ENCODE measurements at regions not wholly inside any gene's neighbourhood (a gene's known extent, or its start where the extent isn't known, plus 50 kb on each side); places are given as distances from the start of the nearest gene placed in this dataset.
"Not testable (repeated sequence)": the region's sequence is repeated elsewhere in the genome, so short reads cannot be mapped to it uniquely, and the experiment has no call there.

- not testable (repeated sequence) for H3K9me3 Mint-ChIP-seq; H3K27ac Mint-ChIP-seq; H4K20me1 ChIP-seq (replicated peaks; ENCODE audit: insufficient read depth); H3F3A ChIP-seq (replicated peaks; ENCODE audit: low read depth); H3K4me3 Mint-ChIP-seq; H3K4me1 Mint-ChIP-seq; H3K27ac ChIP-seq (ENCODE audit: low read depth); H2AFZ ChIP-seq; H3K9me2 ChIP-seq (ENCODE audit: insufficient read depth); H3K27me3 Mint-ChIP-seq (ENCODE audit: insufficient read depth, low read depth, poor library complexity); H3K36me3 ChIP-seq (ENCODE audit: insufficient read depth); H3K4me3 ChIP-seq; H3K27me3 ChIP-seq (ENCODE audit: insufficient read depth); H3K4me1 ChIP-seq (ENCODE audit: insufficient read depth); H3K79me2 ChIP-seq (replicated peaks; ENCODE audit: insufficient read depth); H3K36me3 Mint-ChIP-seq (ENCODE audit: low read depth); H3K4me2 ChIP-seq
- DNase-seq (ENCODE audit: low spot score) (peak; percentile 32), ATAC-seq (peak; percentile 48; the same call in 2 of the 3 replicates)
- TF ChIP-seq CTCF (conservative IDR thresholded peaks at IDR 0.05; ENCODE audit: low read depth in 2 of 2): peak; percentile 46
Measured at GRCh38 chr1:143709606-143710259, 262.1 kb downstream of the FAM72C start.

GRCh38 chr1:143702739-143703138 is 269.0 kb downstream of the FAM72C start:
- not testable (repeated sequence) for ATAC-seq; H3K4me3 Mint-ChIP-seq; H3K27ac Mint-ChIP-seq; H3K9me2 ChIP-seq (ENCODE audit: insufficient read depth); H3K9me3 Mint-ChIP-seq; H3K4me2 ChIP-seq; H4K20me1 ChIP-seq (replicated peaks; ENCODE audit: insufficient read depth); H3K4me1 Mint-ChIP-seq; DNase-seq (ENCODE audit: low spot score); H3K4me1 ChIP-seq (ENCODE audit: insufficient read depth); H3K4me3 ChIP-seq; H3K79me2 ChIP-seq (replicated peaks; ENCODE audit: insufficient read depth); H3K36me3 ChIP-seq (ENCODE audit: insufficient read depth); H3K36me3 Mint-ChIP-seq (ENCODE audit: low read depth); H3K27ac ChIP-seq (ENCODE audit: low read depth); H3F3A ChIP-seq (replicated peaks; ENCODE audit: low read depth); H2AFZ ChIP-seq
- peaks cover 38% of the 10 kb centered on the region for H3K27me3 ChIP-seq (ENCODE audit: insufficient read depth)
- H3K27me3 Mint-ChIP-seq (ENCODE audit: insufficient read depth, low read depth, poor library complexity): peaks cover 42% of the 10 kb centered on the region

- H3K9me2 ChIP-seq (ENCODE audit: insufficient read depth): no peaks in the 10 kb centered on the region
- ATAC-seq (peak; percentile 66), DNase-seq (ENCODE audit: low spot score) (peak; percentile 36)
- no peaks in the 10 kb centered on the region for H3K36me3 Mint-ChIP-seq (ENCODE audit: low read depth)
- peaks cover 52% of the 10 kb centered on the region for H3K27me3 Mint-ChIP-seq (ENCODE audit: insufficient read depth, low read depth, poor library complexity)
- peak overlapping the region; percentile 47 for H3K4me3 ChIP-seq
- H3K4me2 ChIP-seq: peak overlapping the region; percentile 76
- peak overlapping the region; percentile 79 for H3K4me3 Mint-ChIP-seq
- H2AFZ ChIP-seq: no peak overlapping the region
- H3K4me1 ChIP-seq (ENCODE audit: insufficient read depth): no peaks in the 10 kb centered on the region
- H3K27ac Mint-ChIP-seq: no peak overlapping the region
- H3K79me2 ChIP-seq (replicated peaks; ENCODE audit: insufficient read depth): no peaks in the 10 kb centered on the region
- H3K9me3 Mint-ChIP-seq: peaks cover 6% of the 10 kb centered on the region; the same call in 2 of the 3 replicates
- peaks cover 51% of the 10 kb centered on the region for H3K27me3 ChIP-seq (ENCODE audit: insufficient read depth)
- H3F3A ChIP-seq (replicated peaks; ENCODE audit: low read depth): no peaks in the 10 kb centered on the region
- H3K27ac ChIP-seq (ENCODE audit: low read depth): no peak overlapping the region
- no peak for TF ChIP-seq NANOG (IDR thresholded peaks at IDR 0.05; ENCODE audit: borderline replicate concordance)
- peak; percentile 40; the same call in 1 of the 2 replicates for TF ChIP-seq CREB1 (CRISPR knock-in tag; IDR thresholded peaks at IDR 0.05; ENCODE audit: low read depth)
- H3K4me1 Mint-ChIP-seq: peaks cover 5% of the 10 kb centered on the region
- no peaks in the 10 kb centered on the region for H3K36me3 ChIP-seq (ENCODE audit: insufficient read depth)
- H4K20me1 ChIP-seq (replicated peaks; ENCODE audit: insufficient read depth): no peaks in the 10 kb centered on the region
Measured at GRCh38 chr1:143699731-143700130, 272.1 kb downstream of the FAM72C start.

Data from GM23338 (cell line).